ENCODE measurements at regions not wholly inside any gene's neighbourhood (a gene's known extent, or its start where the extent isn't known, plus 50 kb on each side); places are given as distances from the start of the nearest gene placed in this dataset.
A peak's percentile ranks its signal among the peaks of the same experiment; 100 is the strongest.

DNA sequence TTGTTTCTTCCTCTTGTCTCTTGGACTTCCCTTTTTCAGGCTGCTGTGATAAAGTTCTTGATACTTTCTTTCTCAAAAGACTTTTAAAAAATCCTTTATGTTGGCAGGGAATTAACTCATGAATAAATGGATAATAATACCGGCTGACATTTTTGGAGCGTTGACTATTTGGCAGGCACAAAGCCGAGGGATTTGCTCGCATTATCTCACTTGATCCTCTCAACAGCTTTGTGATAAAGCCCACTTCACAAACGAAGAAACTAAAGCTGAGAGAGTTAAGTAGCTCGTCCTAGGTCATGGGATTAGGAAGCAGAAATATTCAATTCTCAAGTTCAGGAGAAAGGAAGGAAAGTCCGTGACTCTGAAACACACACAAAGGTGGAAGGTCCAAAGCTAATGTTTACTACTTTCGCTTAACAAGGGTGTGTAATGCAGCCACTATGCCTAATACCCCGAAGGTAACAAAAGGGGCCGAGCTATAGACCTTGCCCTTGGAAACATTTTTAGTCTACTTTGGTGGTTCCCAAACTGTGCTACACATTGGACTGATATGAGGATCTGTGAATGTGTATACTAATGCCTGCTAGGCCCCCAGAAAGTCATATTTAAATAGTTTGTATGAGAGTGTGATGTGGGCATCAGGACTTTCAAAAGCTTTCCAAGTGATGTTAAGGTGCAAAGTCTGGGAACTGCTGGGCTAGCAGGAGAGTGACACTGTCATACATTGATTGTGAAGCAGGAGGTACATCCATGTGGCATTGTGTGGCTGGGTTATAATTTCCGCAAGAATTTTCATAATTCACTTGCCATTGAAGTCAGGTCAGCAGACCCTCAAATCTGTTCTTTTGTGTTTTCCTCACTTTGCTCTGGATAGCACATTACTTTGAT lies 508.4 kb downstream of the PLCL1 start:
- no peak overlapping the region for H3K27ac ChIP-seq (ENCODE audit: extremely low read depth, low read depth, low read length)
- no peaks in the 10 kb centered on the region for H3K36me3 ChIP-seq (ENCODE audit: control insufficient read depth, insufficient read depth, low read length)
- H4K20me1 ChIP-seq (replicated peaks; ENCODE audit: control insufficient read depth, insufficient read depth, low read length) = no peaks in the 10 kb centered on the region
- no peak overlapping the region for H3K4me2 ChIP-seq (ENCODE audit: insufficient read depth, low read length)
- ChIA-PET POLR2A (no interaction called here), CTCF (ENCODE audit: low intra/inter-chr PET ratio) (no interaction called here)
- no TSS peak for BruUV-seq (replicated peaks)
- WGBS (ENCODE audit: insufficient coverage, low coverage, missing lambda C conversion rate) = under 1% methylated on average over 11 of the region's 11 CpGs
- H3K9ac ChIP-seq (ENCODE audit: insufficient read depth in 1 of 2, low read depth in 2 of 2, low read length in 2 of 2) = no peak overlapping the region
- H3K9me3 ChIP-seq (replicated peaks; ENCODE audit: control insufficient read depth, insufficient read depth, low read depth, low read length) = no peaks in the 10 kb centered on the region
- FAIRE-seq = no peak
- ATAC-seq = no peak
- no peak overlapping the region for H3K4me3 ChIP-seq
- in situ Hi-C loops (cut with MboI) = loop anchor here (25.0 kb wide), 2 partner anchors 1174 to 1424 kb away; no protein-coding TSS in a partner anchor
- intact Hi-C loops (cut with micrococcal nuclease) = loop anchor here (10.0 kb wide), 1 partner anchor 1632 kb away; no protein-coding TSS in a partner anchor
- no peak overlapping the region for H2AFZ ChIP-seq (ENCODE audit: low read depth, low read length)
- no peak for TF ChIP-seq ZEB2 (IDR thresholded peaks at IDR 0.05)
- no peak for TF ChIP-seq RNF2 (IDR thresholded peaks at IDR 0.05)
- TF ChIP-seq SPI1 (IDR thresholded peaks at IDR 0.05; ENCODE audit: borderline replicate concordance, low read depth, low read length) = 0 out of 2 replicates have a peak, but pooled peaks have one; percentile 15
- TF ChIP-seq, protein P1, sequence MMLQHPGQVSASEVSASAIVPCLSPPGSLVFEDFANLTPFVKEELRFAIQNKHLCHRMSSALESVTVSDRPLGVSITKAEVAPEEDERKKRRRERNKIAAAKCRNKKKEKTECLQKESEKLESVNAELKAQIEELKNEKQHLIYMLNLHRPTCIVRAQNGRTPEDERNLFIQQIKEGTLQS (IDR thresholded peaks at IDR 0.05) = no peak
- TF ChIP-seq, protein P1 (CRISPR knock-in tag; conservative IDR thresholded peaks at IDR 0.05) = no peak
- TF ChIP-seq PPARD (CRISPR knock-in tag; IDR thresholded peaks at IDR 0.05) = no peak
- no peaks in the 10 kb centered on the region for H3K79me2 ChIP-seq (ENCODE audit: control insufficient read depth, insufficient read depth, low read length)
- H3K27me3 ChIP-seq (ENCODE audit: control insufficient read depth in 2 of 2, insufficient read depth in 2 of 2, low read length in 2 of 2) = peaks cover 0 to 8% of the 10 kb centered on the region in 2 experiments; a peak in 1 of 5 replicates
- DNase-seq (ENCODE audit: extremely low read depth in 1 of 4, low spot score in 3 of 4) = no peak
- H3K9me1 ChIP-seq (ENCODE audit: control insufficient read depth, insufficient read depth, low read length) = no peaks in the 10 kb centered on the region
- H3K4me1 ChIP-seq (replicated peaks in 1 of 2; ENCODE audit: control insufficient read depth in 2 of 2, insufficient read depth in 2 of 2, low read length in 2 of 2) = no peaks in the 10 kb centered on the region
